GM23248 (cell line): ENCODE measurements at regions not wholly inside any gene's neighbourhood (a gene's known extent, or its start where the extent isn't known, plus 50 kb on each side); places are given as distances from the start of the nearest gene placed in this dataset.
"Not testable (repeated sequence)": the region's sequence is repeated elsewhere in the genome, so short reads cannot be mapped to it uniquely, and the experiment has no call there.

Source experiments
- EZH2 ChIP-seq: fragments of 200-600 bp; sonication (generic); IDR thresholded peaks from 2 replicates; pipeline ENCODE4 v1.6.1; 2018; ENCODE audit warnings: antibody characterized with exemption, mild to moderate bottlenecking; ENCODE audit not compliant: insufficient read depth, poor library complexity, severe bottlenecking
- EZH2phosphoT487 ChIP-seq: fragments of 200-600 bp; sonication (generic); IDR thresholded peaks from 2 replicates; pipeline ENCODE4 v1.6.1; 2018; ENCODE audit warnings: antibody characterized with exemption, moderate library complexity, mild to moderate bottlenecking, low read depth; ENCODE audit not compliant: insufficient read depth

DNA sequence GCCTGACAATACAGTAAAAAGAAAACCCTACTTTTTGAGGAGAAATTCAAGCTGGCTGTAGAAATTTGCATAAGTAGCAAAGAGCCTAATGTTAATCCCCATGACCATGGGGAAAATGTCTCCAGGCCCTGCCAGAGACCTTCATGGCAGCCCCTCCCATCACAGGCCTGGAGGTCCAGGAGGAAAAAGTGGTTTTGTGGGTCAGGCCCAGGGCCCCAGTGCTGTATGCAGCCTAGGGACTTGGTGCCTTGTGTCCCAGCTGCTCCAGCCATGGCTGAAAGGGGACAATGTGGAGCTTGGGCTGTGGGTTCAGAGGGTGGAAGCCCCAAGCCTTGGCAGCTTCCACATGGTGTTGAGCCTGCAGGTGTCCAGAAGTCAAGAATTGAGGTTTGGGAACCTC is 813.2 kb downstream of the TMTC2 start:
- TF ChIP-seq EZH2, EZH2phosphoT487: not testable (repeated sequence)
